ENCODE measurements at regions not wholly inside any gene's neighbourhood (a gene's known extent, or its start where the extent isn't known, plus 50 kb on each side); places are given as distances from the start of the nearest gene placed in this dataset.

DNA sequence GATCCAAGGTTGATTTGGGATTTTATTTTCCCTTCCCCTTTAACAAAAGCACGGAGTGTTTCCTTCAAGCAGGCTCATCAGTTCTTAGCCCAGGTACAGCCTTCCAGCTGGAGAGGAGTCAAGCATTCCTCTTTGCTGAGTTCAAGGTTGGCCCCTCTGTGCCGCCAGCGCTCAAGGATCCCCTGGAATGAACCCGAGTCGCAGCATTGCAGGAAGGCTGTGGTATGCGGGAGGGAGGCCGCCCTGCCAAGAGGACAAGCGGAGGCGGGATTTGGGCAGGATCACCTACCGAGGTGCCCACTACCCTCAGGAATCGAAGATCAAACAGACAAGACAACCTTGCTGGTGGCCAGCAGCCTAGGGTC is 53.9 kb upstream of the NCOR2 start:
- H3K36me3 ChIP-seq (ENCODE audit: control insufficient read depth in 1 of 2, insufficient read depth in 2 of 2, low read length in 2 of 2): no peaks in the 10 kb centered on the region
- no peaks in the 10 kb centered on the region for H3K9me3 ChIP-seq (ENCODE audit: control insufficient read depth in 1 of 2, low read length in 2 of 2)
- H3K4me1 ChIP-seq (ENCODE audit: control insufficient read depth in 1 of 2, insufficient read depth in 2 of 2, low read length in 2 of 2): peaks cover 7 to 15% of the 10 kb centered on the region in 2 donors
- peak overlapping the region; percentile 19 for H3K27ac ChIP-seq (ENCODE audit: low read length)
- no peak overlapping the region for H3K4me3 ChIP-seq (ENCODE audit: low read depth in 1 of 2, low read length in 2 of 2)
- H3K27me3 ChIP-seq (ENCODE audit: low read depth, low read length): no peaks in the 10 kb centered on the region

- no peaks in the 10 kb centered on the region for H3K27me3 ChIP-seq (ENCODE audit: low read depth, low read length)
- H3K4me1 ChIP-seq (ENCODE audit: control insufficient read depth in 1 of 2, insufficient read depth in 2 of 2, low read length in 2 of 2): peaks cover 2 to 12% of the 10 kb centered on the region in 2 donors
- no peak overlapping the region for H3K4me3 ChIP-seq (ENCODE audit: low read depth in 1 of 2, low read length in 2 of 2)
- peak overlapping the region; percentile 19 for H3K27ac ChIP-seq (ENCODE audit: low read length)
- no peaks in the 10 kb centered on the region for H3K36me3 ChIP-seq (ENCODE audit: control insufficient read depth in 1 of 2, insufficient read depth in 2 of 2, low read length in 2 of 2)
- H3K9me3 ChIP-seq (ENCODE audit: control insufficient read depth in 1 of 2, low read length in 2 of 2): no peaks in the 10 kb centered on the region
These were observed 53.3 kb upstream of the NCOR2 start for GRCh38 chr12:124620606-124621295.

DNA sequence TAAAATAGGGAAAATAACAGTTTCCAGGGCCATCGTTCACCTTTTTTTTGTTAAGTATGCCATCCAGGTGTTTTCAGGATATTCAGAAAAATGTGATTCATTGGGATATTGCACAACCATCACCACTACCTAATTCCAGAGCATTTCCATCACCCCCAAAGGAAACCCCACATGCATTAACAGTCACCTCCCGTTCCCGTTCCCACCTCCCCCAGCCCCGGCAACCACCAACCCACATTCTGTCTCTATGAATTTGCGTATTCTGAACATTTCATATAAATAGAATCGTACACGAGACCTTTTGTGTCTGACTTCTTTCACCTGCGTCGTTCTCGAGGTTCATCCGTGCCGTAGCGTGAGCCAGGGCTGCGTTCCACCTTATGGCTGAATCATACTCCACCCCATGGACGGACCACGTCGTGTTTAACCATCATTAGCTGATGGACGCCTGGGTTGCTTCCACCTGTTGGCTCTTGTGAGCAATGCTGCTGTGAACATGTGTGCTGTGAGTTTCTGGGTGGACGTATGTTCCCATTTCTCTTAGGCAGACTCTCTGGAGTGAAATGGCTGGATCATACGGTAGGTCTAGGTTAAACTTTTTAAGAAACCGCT is 51.0 kb upstream of the NCOR2 start:
- H3K36me3 ChIP-seq (ENCODE audit: control insufficient read depth in 1 of 2, insufficient read depth in 2 of 2, low read length in 2 of 2): no peaks in the 10 kb centered on the region
- H3K9me3 ChIP-seq (ENCODE audit: control insufficient read depth in 1 of 2, low read length in 2 of 2): no peaks in the 10 kb centered on the region
- H3K27me3 ChIP-seq (ENCODE audit: low read depth, low read length): no peaks in the 10 kb centered on the region
- H3K4me3 ChIP-seq (ENCODE audit: low read depth in 1 of 2, low read length in 2 of 2): no peak overlapping the region
- no peak overlapping the region for H3K27ac ChIP-seq (ENCODE audit: low read length)
- H3K4me1 ChIP-seq (ENCODE audit: control insufficient read depth in 1 of 2, insufficient read depth in 2 of 2, low read length in 2 of 2): peaks cover 0 to 15% of the 10 kb centered on the region in 2 donors

GRCh38 chr12:124617615-124618014 is 50.2 kb upstream of the NCOR2 start:
- no peaks in the 10 kb centered on the region for H3K27me3 ChIP-seq (ENCODE audit: low read depth, low read length)
- H3K36me3 ChIP-seq (ENCODE audit: control insufficient read depth in 1 of 2, insufficient read depth in 2 of 2, low read length in 2 of 2): no peaks in the 10 kb centered on the region
- no peak overlapping the region for H3K27ac ChIP-seq (ENCODE audit: low read length)
- H3K4me1 ChIP-seq (ENCODE audit: control insufficient read depth in 1 of 2, insufficient read depth in 2 of 2, low read length in 2 of 2): peaks cover 0 to 18% of the 10 kb centered on the region in 2 donors
- H3K4me3 ChIP-seq (ENCODE audit: low read depth in 1 of 2, low read length in 2 of 2): no peak overlapping the region
- no peaks in the 10 kb centered on the region for H3K9me3 ChIP-seq (ENCODE audit: control insufficient read depth in 1 of 2, low read length in 2 of 2)
